Osteoblast (primary cell): ENCODE measurements at regions not wholly inside any gene's neighbourhood (a gene's known extent, or its start where the extent isn't known, plus 50 kb on each side); places are given as distances from the start of the nearest gene placed in this dataset.

ENCODE experiments used
- DNase-seq: peaks from one replicate; pipeline ENCODE4 v3.0.0; 2011; ENCODE audit warnings: low spot score, mixed read lengths; ENCODE audit not compliant: insufficient read length; ENCODE audit errors: missing footprints
- H2AFZ ChIP-seq: 2 replicates; pipeline ENCODE4 v1.6.0; 2011; ENCODE audit warnings: mild to moderate bottlenecking, low read length
- H3K27ac ChIP-seq: 2 replicates; pipeline ENCODE4 v1.5.1; 2011; ENCODE audit warnings: mild to moderate bottlenecking, low read depth, low read length, moderate library complexity
- H3K27me3 ChIP-seq: 2 replicates; pipeline ENCODE4 v1.6.0; 2012; ENCODE audit warnings: mild to moderate bottlenecking, control low read depth, inconsistent platforms, low read length, moderate library complexity; ENCODE audit not compliant: insufficient read depth
- H3K36me3 ChIP-seq: 2 replicates; pipeline ENCODE4 v1.5.1; 2011; ENCODE audit warnings: mild to moderate bottlenecking, low read length, control low read depth, moderate library complexity; ENCODE audit not compliant: insufficient read depth
- H3K4me1 ChIP-seq: 2 replicates; pipeline ENCODE4 v1.5.1; 2011; ENCODE audit warnings: mild to moderate bottlenecking, low read length, control low read depth, moderate library complexity; ENCODE audit not compliant: insufficient read depth
- H3K4me2 ChIP-seq: 2 replicates; pipeline ENCODE4 v1.6.0; 2011; ENCODE audit warnings: mild to moderate bottlenecking, low read length; ENCODE audit not compliant: insufficient read depth
- H3K4me3 ChIP-seq: fragments of 200-600 bp; sonication (generic); 3 replicates; pipeline ENCODE4 v1.5.1; 2012; ENCODE audit warnings: mild to moderate bottlenecking, low read length, inconsistent platforms; ENCODE audit not compliant: insufficient read depth
- H3K79me2 ChIP-seq: 2 replicates; pipeline ENCODE4 v1.6.0; 2012; ENCODE audit warnings: mild to moderate bottlenecking, low read length, control low read depth, inconsistent platforms; ENCODE audit not compliant: insufficient read depth
- H3K9me3 ChIP-seq: 2 replicates; pipeline ENCODE4 v1.5.1; 2011; ENCODE audit warnings: low read depth, low read length, control low read depth
- H4K20me1 ChIP-seq: 2 replicates; pipeline ENCODE4 v1.6.0; 2012; ENCODE audit warnings: mild to moderate bottlenecking, low read length, control low read depth; ENCODE audit not compliant: insufficient read depth
- CTCF ChIP-seq: IDR thresholded peaks from 2 replicates; pipeline ENCODE4 v1.5.1; 2011; ENCODE audit warnings: mild to moderate bottlenecking, low read depth, low read length, moderate library complexity; ENCODE audit errors: extremely low read depth

- TF ChIP-seq CTCF = no peak
- DNase-seq = peak; percentile 70
- no peak overlapping the region for H3K4me3 ChIP-seq
- no peak overlapping the region for H3K27ac ChIP-seq
- H3K27me3 ChIP-seq = peaks cover 36% of the 10 kb centered on the region
- no peak overlapping the region for H3K4me2 ChIP-seq
- H2AFZ ChIP-seq = no peak overlapping the region
- no peaks in the 10 kb centered on the region for H3K4me1 ChIP-seq
- H4K20me1 ChIP-seq = no peaks in the 10 kb centered on the region
- H3K79me2 ChIP-seq = no peaks in the 10 kb centered on the region
- H3K9me3 ChIP-seq = no peaks in the 10 kb centered on the region
- no peaks in the 10 kb centered on the region for H3K36me3 ChIP-seq
Observed at GRCh38 chr10:47238331-47239095, 61.5 kb upstream of the GDF10 start.

GRCh38 chr10:47239211-47239610 is 60.8 kb upstream of the GDF10 start:
- no peak for TF ChIP-seq CTCF

GRCh38 chr10:47240173-47240572 is 59.8 kb upstream of the GDF10 start:
- no peaks in the 10 kb centered on the region for H3K4me1 ChIP-seq
- no peaks in the 10 kb centered on the region for H4K20me1 ChIP-seq
- no peak overlapping the region for H2AFZ ChIP-seq
- peaks cover 36% of the 10 kb centered on the region for H3K27me3 ChIP-seq
- no peaks in the 10 kb centered on the region for H3K36me3 ChIP-seq
- no peaks in the 10 kb centered on the region for H3K79me2 ChIP-seq
- no peaks in the 10 kb centered on the region for H3K9me3 ChIP-seq
- TF ChIP-seq CTCF = no peak
- no peak overlapping the region for H3K4me3 ChIP-seq
- DNase-seq = no peak
- no peak overlapping the region for H3K4me2 ChIP-seq
- no peak overlapping the region for H3K27ac ChIP-seq

More at GRCh38 chr10:47239211-47239610, 60.8 kb upstream of the GDF10 start:
- no peaks in the 10 kb centered on the region for H3K4me1 ChIP-seq
- no peaks in the 10 kb centered on the region for H4K20me1 ChIP-seq
- H3K36me3 ChIP-seq = no peaks in the 10 kb centered on the region
- H3K4me3 ChIP-seq = no peak overlapping the region
- H2AFZ ChIP-seq = no peak overlapping the region
- H3K27me3 ChIP-seq = peaks cover 36% of the 10 kb centered on the region
- no peak for DNase-seq
- no peaks in the 10 kb centered on the region for H3K79me2 ChIP-seq
- no peaks in the 10 kb centered on the region for H3K9me3 ChIP-seq
- no peak overlapping the region for H3K27ac ChIP-seq
- no peak overlapping the region for H3K4me2 ChIP-seq

- H4K20me1 ChIP-seq = no peaks in the 10 kb centered on the region
- no peaks in the 10 kb centered on the region for H3K4me1 ChIP-seq
- H2AFZ ChIP-seq = no peak overlapping the region
- DNase-seq = no peak
- H3K4me2 ChIP-seq = no peak overlapping the region
- TF ChIP-seq CTCF = no peak
- H3K9me3 ChIP-seq = no peaks in the 10 kb centered on the region
- no peak overlapping the region for H3K27ac ChIP-seq
- H3K79me2 ChIP-seq = no peaks in the 10 kb centered on the region
- H3K27me3 ChIP-seq = peaks cover 40% of the 10 kb centered on the region
- no peaks in the 10 kb centered on the region for H3K36me3 ChIP-seq
- H3K4me3 ChIP-seq = no peak overlapping the region
Observed at GRCh38 chr10:47241256-47241655, 58.7 kb upstream of the GDF10 start.
